CD4-positive, alpha-beta memory T cell (primary cell): ENCODE measurements at regions not wholly inside any gene's neighbourhood (a gene's known extent, or its start where the extent isn't known, plus 50 kb on each side); places are given as distances from the start of the nearest gene placed in this dataset.
"Not testable (repeated sequence)": the region's sequence is repeated elsewhere in the genome, so short reads cannot be mapped to it uniquely, and the experiment has no call there.

Source experiments
- CTCF ChIA-PET: fragments of 350-600 bp; sonication (Branson Sonifier 250); formaldehyde crosslinking; loops from one replicate; lab custom pipeline; 2021; ENCODE audit warnings: inconsistent platforms; ENCODE audit not compliant: partially characterized antibody; lab: Charles Lee
- POLR2A ChIA-PET: fragments of 350-600 bp; sonication (Branson Sonifier 250); formaldehyde crosslinking; loops from one replicate; lab custom pipeline; 2021; ENCODE audit not compliant: partially characterized antibody; lab: Charles Lee
- DNase-seq, 5 donors: peaks; one replicate each; pipeline versions ENCODE4 v3.0.0 to v3.0.0-alpha.2; 2020 to 2022; ENCODE audit warnings: mixed read lengths in 1 of 5
- H3K27ac ChIP-seq: one replicate; pipeline ENCODE4 v1.7.0; 2013; ENCODE audit warnings: low read depth, low read length
- H3K27me3 ChIP-seq: 2 replicates; pipeline ENCODE4 v1.7.0; 2013; ENCODE audit warnings: mild to moderate bottlenecking, low read length, moderate library complexity; ENCODE audit not compliant: insufficient read depth
- H3K36me3 ChIP-seq: 2 replicates; pipeline ENCODE4 v1.7.0; 2013; ENCODE audit warnings: mild to moderate bottlenecking, low read length, moderate library complexity; ENCODE audit not compliant: insufficient read depth
- H3K4me1 ChIP-seq: 2 replicates; pipeline ENCODE4 v1.7.0; 2013; ENCODE audit warnings: mild to moderate bottlenecking, low read length, moderate library complexity; ENCODE audit not compliant: insufficient read depth
- H3K4me3 ChIP-seq, 2 donors: one replicate each; pipeline ENCODE4 v1.7.0; 2013; ENCODE audit warnings: low read length in 2 of 2, mild to moderate bottlenecking in 1 of 2
- H3K9me3 ChIP-seq, 2 donors: one replicate each; pipeline ENCODE4 v1.7.0; 2013; ENCODE audit warnings: low read length in 2 of 2, control low read depth in 1 of 2; ENCODE audit not compliant: control insufficient read depth in 1 of 2
- H3K27ac Mint-ChIP-seq, 7 donors: one replicate each; pipeline ENCODE4 v1.8.0; 2020 to 2021; ENCODE audit warnings: mixed read lengths in 7 of 7, mild to moderate bottlenecking in 6 of 7, inconsistent platforms in 3 of 7, moderate library complexity in 3 of 7
- H3K27me3 Mint-ChIP-seq, 2 donors: one replicate each; pipeline ENCODE4 v1.8.0; 2020 to 2021; ENCODE audit warnings: mixed read lengths in 2 of 2
- H3K36me3 Mint-ChIP-seq, 2 donors: one replicate each; pipeline ENCODE4 v1.8.0; 2020 to 2021; ENCODE audit warnings: mixed read lengths in 2 of 2, inconsistent platforms in 1 of 2, mild to moderate bottlenecking in 1 of 2
- H3K4me1 Mint-ChIP-seq, 4 donors: one replicate each; pipeline ENCODE4 v1.8.0; 2020 to 2021; ENCODE audit warnings: mixed read lengths in 4 of 4, mild to moderate bottlenecking in 1 of 4
- H3K4me3 Mint-ChIP-seq, 8 donors: one replicate each; pipeline ENCODE4 v1.8.0; 2020 to 2021; ENCODE audit warnings: mixed read lengths in 8 of 8, mild to moderate bottlenecking in 7 of 8, moderate library complexity in 6 of 8, inconsistent platforms in 3 of 8
- H3K9me3 Mint-ChIP-seq, 8 donors: one replicate each; pipeline ENCODE4 v1.8.0; 2020 to 2021; ENCODE audit warnings: mixed read lengths in 8 of 8, mild to moderate bottlenecking in 5 of 8, inconsistent platforms in 3 of 8, moderate library complexity in 1 of 8
- intact Hi-C: fragments of 100-400 bp; cut with micrococcal nuclease; formaldehyde crosslinking; loops from one replicate; pipeline ENCODE4 v1.15.1; 2023

GRCh38 chr3:176609361-176609760, 587.9 kb downstream of the TBL1XR1 start:
- peaks cover 0 to 2% of the 10 kb centered on the region in 2 donors for H3K27me3 Mint-ChIP-seq
- peaks cover 0 to 16% (median 2%) of the 10 kb centered on the region in 8 donors for H3K9me3 Mint-ChIP-seq
- intact Hi-C loops: no loop called here
- no peak overlapping the region for H3K4me3 Mint-ChIP-seq
- H3K27me3 ChIP-seq: no peaks in the 10 kb centered on the region
- no peak overlapping the region for H3K27ac Mint-ChIP-seq
- H3K4me1 ChIP-seq: no peaks in the 10 kb centered on the region
- no peaks in the 10 kb centered on the region for H3K9me3 ChIP-seq
- no peaks in the 10 kb centered on the region for H3K36me3 ChIP-seq
- CTCF ChIA-PET: no interaction called here
- H3K4me1 Mint-ChIP-seq: no peaks in the 10 kb centered on the region
- no peak overlapping the region for H3K27ac ChIP-seq
- POLR2A ChIA-PET: no interaction called here
- H3K4me3 ChIP-seq: no peak overlapping the region
- H3K36me3 Mint-ChIP-seq: no peaks in the 10 kb centered on the region
- no peak for DNase-seq

GRCh38 chr3:176605553-176605952, 591.7 kb downstream of the TBL1XR1 start:
- H3K27me3 ChIP-seq, CTCF ChIA-PET, H3K27ac Mint-ChIP-seq, H3K27ac ChIP-seq, H3K27me3 Mint-ChIP-seq, H3K9me3 ChIP-seq, H3K4me1 Mint-ChIP-seq, DNase-seq, H3K4me3 Mint-ChIP-seq, H3K36me3 ChIP-seq, H3K36me3 Mint-ChIP-seq, POLR2A ChIA-PET, intact Hi-C loops, H3K4me3 ChIP-seq, H3K4me1 ChIP-seq: not testable (repeated sequence)
- H3K9me3 Mint-ChIP-seq: peaks cover 0 to 16% (median 3%) of the 10 kb centered on the region in 8 donors

GRCh38 chr3:176595307-176595706, 602.0 kb downstream of the TBL1XR1 start:
- Mint-ChIP-seq H3K4me1 (no peaks in the 10 kb centered on the region), H3K27me3 (peaks cover 0 to 1% of the 10 kb centered on the region in 2 donors), H3K9me3 (no peaks in the 10 kb centered on the region), H3K27ac (no peak overlapping the region), H3K4me3 (no peak overlapping the region), H3K36me3 (no peaks in the 10 kb centered on the region)
- Histone ChIP-seq H3K36me3 (no peaks in the 10 kb centered on the region), H3K4me1 (no peaks in the 10 kb centered on the region), H3K4me3 (no peak overlapping the region), H3K27ac (no peak overlapping the region), H3K27me3 (no peaks in the 10 kb centered on the region), H3K9me3 (no peaks in the 10 kb centered on the region)
- DNase-seq: no peak
- ChIA-PET CTCF (no interaction called here), POLR2A (no interaction called here)
- intact Hi-C loops: no loop called here

- no peaks in the 10 kb centered on the region for H3K9me3 Mint-ChIP-seq
- H3K9me3 ChIP-seq: no peaks in the 10 kb centered on the region
- no peak overlapping the region for H3K4me3 Mint-ChIP-seq
- intact Hi-C loops: no loop called here
- H3K36me3 Mint-ChIP-seq: no peaks in the 10 kb centered on the region
- H3K27ac Mint-ChIP-seq: no peak overlapping the region
- no peak overlapping the region for H3K4me3 ChIP-seq
- CTCF ChIA-PET: no interaction called here
- no peaks in the 10 kb centered on the region for H3K27me3 ChIP-seq
- no peaks in the 10 kb centered on the region for H3K27me3 Mint-ChIP-seq
- H3K36me3 ChIP-seq: no peaks in the 10 kb centered on the region
- POLR2A ChIA-PET: no interaction called here
- H3K4me1 Mint-ChIP-seq: no peaks in the 10 kb centered on the region
- H3K4me1 ChIP-seq: no peaks in the 10 kb centered on the region
- no peak overlapping the region for H3K27ac ChIP-seq
- DNase-seq: no peak
Observed at GRCh38 chr3:176590722-176591121, 606.6 kb downstream of the TBL1XR1 start.

- Histone ChIP-seq H3K9me3 (no peaks in the 10 kb centered on the region), H3K27ac (no peak overlapping the region), H3K36me3 (no peaks in the 10 kb centered on the region), H3K27me3 (no peaks in the 10 kb centered on the region), H3K4me1 (no peaks in the 10 kb centered on the region), H3K4me3 (no peak overlapping the region)
- ChIA-PET POLR2A (no interaction called here), CTCF (no interaction called here)
- intact Hi-C loops: no loop called here
- Mint-ChIP-seq H3K4me1 (no peaks in the 10 kb centered on the region), H3K36me3 (no peaks in the 10 kb centered on the region), H3K4me3 (no peak overlapping the region), H3K27me3 (no peaks in the 10 kb centered on the region), H3K9me3 (peaks cover 0 to 3% (median 0%) of the 10 kb centered on the region in 8 donors), H3K27ac (no peak overlapping the region)
- no peak for DNase-seq
Observed at GRCh38 chr3:176587089-176587488, 610.2 kb downstream of the TBL1XR1 start.

- H3K27me3 ChIP-seq: no peaks in the 10 kb centered on the region
- Mint-ChIP-seq H3K4me3 (no peak overlapping the region), H3K9me3 (peaks cover 0 to 3% (median 0%) of the 10 kb centered on the region in 8 donors), H3K36me3 (no peaks in the 10 kb centered on the region), H3K27ac (no peak overlapping the region), H3K27me3 (no peaks in the 10 kb centered on the region), H3K4me1 (no peaks in the 10 kb centered on the region)
- no peaks in the 10 kb centered on the region for H3K4me1 ChIP-seq
- no peak overlapping the region for H3K27ac ChIP-seq
- H3K36me3 ChIP-seq: no peaks in the 10 kb centered on the region
- CTCF ChIA-PET: no interaction called here
- intact Hi-C loops: no loop called here
- POLR2A ChIA-PET: no interaction called here
- H3K4me3 ChIP-seq: no peak overlapping the region
- no peaks in the 10 kb centered on the region for H3K9me3 ChIP-seq
- no peak for DNase-seq
Observed at GRCh38 chr3:176584413-176585176, 612.7 kb downstream of the TBL1XR1 start.

- Histone ChIP-seq H3K27ac (no peak overlapping the region), H3K4me1 (no peaks in the 10 kb centered on the region), H3K9me3 (no peaks in the 10 kb centered on the region), H3K27me3 (no peaks in the 10 kb centered on the region), H3K36me3 (no peaks in the 10 kb centered on the region), H3K4me3 (no peak overlapping the region)
- intact Hi-C loops: no loop called here
- no peaks in the 10 kb centered on the region for H3K36me3 Mint-ChIP-seq
- H3K9me3 Mint-ChIP-seq: peaks cover 0 to 3% (median 0%) of the 10 kb centered on the region in 8 donors
- ChIA-PET CTCF (no interaction called here), POLR2A (no interaction called here)
- no peak overlapping the region for H3K27ac Mint-ChIP-seq
- no peak for DNase-seq
- H3K27me3 Mint-ChIP-seq: no peaks in the 10 kb centered on the region
- H3K4me3 Mint-ChIP-seq: no peak overlapping the region
- no peaks in the 10 kb centered on the region for H3K4me1 Mint-ChIP-seq
Observed at GRCh38 chr3:176583956-176584355, 613.3 kb downstream of the TBL1XR1 start.
